T1000 (cell line): ENCODE measurements at regions not wholly inside any gene's neighbourhood (a gene's known extent, or its start where the extent isn't known, plus 50 kb on each side); places are given as distances from the start of the nearest gene placed in this dataset.
"Not testable (repeated sequence)": the region's sequence is repeated elsewhere in the genome, so short reads cannot be mapped to it uniquely, and the experiment has no call there.

ENCODE experiments used
- DNase-seq: peaks from one replicate; lab custom pipeline; 2025; ENCODE audit warnings: mixed read lengths; lab: John Stamatoyannopoulos, UW

DNA sequence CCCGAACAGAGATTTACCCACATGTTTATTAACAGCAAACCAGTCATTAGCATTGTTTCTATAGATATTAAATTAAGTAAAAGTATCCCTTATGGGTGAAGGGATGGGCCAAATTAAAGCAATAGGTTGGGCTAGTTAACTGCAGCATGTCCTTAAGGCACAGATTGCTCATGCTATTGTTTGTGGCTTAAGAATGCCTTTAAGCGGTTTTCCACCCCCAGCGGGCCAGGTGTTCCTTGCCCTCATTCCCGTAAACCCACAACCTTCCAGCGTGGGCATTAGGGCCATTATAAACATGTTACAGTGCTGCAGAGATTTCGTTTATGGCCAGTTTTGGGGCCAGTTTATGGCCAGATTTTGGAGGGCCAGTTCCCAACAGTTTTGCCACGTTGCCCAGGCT lies 245.3 kb upstream of the PROK2 start:
- not testable (repeated sequence) for DNase-seq

- DNase-seq, result not testable (repeated sequence)
These were observed 243.8 kb upstream of the PROK2 start for GRCh38 chr3:72028726-72029125.

- DNase-seq, result not testable (repeated sequence)
These were observed 243.4 kb upstream of the PROK2 start for GRCh38 chr3:72028307-72028706.

DNA sequence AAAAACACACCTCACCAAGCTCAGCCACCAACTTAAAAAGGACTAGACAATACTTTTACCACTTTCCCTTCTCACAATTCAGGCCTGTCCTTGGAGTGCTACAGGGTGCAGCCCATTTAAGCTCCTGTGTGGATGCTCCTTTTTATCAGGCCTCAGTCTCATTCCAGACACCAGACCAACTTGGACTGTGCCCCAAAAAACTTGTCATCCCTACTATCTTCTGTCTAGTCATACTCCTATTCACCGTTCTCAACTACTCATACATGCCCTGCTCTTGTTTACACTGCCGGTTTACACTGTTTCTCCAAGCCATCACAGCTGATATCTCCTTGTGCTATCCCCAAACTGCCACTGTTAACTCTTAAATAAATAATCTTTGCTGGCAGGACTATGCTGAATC lies 242.8 kb upstream of the PROK2 start:
- DNase-seq, result not testable (repeated sequence)

GRCh38 chr3:72022027-72022426 lies 237.1 kb upstream of the PROK2 start:
- no peak for DNase-seq

DNA sequence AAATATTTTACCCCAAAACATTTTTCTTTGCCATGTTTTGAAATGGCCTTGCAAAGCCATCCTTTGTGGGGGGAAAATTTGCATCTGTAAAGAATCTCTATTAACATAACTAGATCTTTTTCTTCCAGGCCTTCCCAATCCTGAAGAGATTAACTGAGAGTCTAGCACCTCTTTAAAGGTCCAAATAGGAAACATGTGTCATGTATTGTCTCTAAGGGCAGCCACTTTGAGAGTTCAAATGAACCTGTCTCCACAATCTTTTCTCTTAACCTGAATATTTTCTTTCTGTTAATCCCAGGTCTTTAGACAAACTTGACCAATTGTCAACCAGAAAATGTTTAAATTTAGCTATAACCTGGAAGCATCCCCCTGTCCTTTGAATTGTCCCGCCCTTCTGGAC lies 236.6 kb upstream of the PROK2 start:
- no peak for DNase-seq

GRCh38 chr3:72018343-72018984 lies 233.5 kb upstream of the PROK2 start:
- DNase-seq, result no peak

- no peak for DNase-seq
These were observed 233.0 kb upstream of the PROK2 start for GRCh38 chr3:72017935-72018334.

DNA sequence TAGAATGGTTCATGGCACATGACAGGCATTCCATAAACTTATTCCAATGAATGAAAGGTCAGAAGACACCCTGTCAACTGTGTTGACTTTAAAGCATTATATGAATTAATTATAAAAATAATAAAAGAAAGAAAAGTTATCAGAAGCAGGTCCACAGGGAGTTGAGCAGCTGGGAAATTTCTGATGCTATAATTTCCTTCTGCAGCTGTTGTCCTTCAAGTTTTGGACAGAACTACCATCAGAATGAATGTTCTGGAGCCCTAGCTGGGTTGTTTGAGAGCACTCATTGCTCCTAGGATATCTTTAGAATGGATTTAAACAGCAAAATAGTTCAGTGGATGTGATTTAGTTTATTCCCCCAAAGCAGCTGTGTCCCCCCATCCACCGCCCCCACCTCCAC lies 232.4 kb upstream of the PROK2 start:
- DNase-seq, result no peak

DNA sequence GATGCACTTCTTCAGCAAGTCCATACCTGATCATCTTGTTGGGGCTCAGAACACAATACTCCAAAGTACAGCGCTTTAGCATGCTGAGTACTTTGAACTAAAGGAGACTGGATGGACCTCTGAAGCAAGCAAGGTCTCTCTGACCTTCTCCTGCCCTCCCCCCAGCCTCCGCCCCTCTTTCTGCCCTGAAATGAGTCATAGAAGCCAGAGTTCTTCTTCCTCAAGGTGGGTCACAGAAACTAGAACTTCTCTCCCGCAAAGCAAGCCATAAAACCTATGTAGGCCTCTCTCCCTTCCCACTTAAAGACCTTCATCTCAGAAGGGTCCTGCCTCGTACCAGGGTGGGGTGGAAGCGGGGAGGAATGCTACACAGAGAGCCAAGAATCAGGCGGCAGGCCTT lies 230.5 kb upstream of the PROK2 start:
- no peak for DNase-seq

DNA sequence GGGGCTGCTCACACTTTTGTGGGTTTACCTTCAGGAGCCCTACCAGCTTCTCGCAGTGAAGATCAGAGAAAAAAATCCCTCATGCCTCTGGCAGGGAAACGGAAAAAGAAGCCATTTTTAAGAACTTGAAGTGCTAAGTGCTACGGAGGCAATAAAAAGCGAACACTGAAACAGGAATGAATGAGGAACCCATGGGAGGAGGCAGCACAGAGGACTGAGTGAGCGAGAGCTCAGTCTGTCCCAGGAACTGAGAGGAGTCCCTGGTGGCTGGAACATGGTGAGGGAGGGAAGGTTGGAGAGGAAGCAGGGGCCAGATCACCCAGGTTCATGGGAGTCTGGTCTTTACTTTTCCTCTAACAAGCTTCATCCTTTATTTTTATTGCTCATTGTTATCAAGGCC lies 228.1 kb upstream of the PROK2 start:
- no peak for DNase-seq

- no peak for DNase-seq
These were observed 227.4 kb upstream of the PROK2 start for GRCh38 chr3:72012363-72012762.

DNA sequence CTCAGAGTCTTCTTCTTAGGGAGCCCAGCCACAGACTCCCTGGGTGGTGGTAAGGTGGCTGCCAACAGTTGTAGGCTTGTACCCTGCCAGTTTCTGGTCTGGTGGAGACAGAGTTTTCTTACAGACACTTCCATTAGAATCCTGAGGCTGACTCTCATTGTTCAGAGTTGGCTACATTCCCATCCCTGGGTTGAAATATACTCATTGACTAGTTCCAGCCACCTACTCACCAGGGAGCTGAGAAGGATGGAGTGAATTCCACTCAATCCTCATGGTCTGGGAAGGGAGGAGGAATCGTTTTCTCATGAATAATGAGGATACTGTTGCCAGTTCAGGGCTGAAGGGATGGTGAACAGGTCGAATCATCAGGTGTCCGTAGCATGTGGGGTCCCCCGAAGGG lies 226.5 kb upstream of the PROK2 start:
- DNase-seq, result no peak

- DNase-seq, result no peak
These were observed 225.0 kb upstream of the PROK2 start for GRCh38 chr3:72009851-72010443.

DNA sequence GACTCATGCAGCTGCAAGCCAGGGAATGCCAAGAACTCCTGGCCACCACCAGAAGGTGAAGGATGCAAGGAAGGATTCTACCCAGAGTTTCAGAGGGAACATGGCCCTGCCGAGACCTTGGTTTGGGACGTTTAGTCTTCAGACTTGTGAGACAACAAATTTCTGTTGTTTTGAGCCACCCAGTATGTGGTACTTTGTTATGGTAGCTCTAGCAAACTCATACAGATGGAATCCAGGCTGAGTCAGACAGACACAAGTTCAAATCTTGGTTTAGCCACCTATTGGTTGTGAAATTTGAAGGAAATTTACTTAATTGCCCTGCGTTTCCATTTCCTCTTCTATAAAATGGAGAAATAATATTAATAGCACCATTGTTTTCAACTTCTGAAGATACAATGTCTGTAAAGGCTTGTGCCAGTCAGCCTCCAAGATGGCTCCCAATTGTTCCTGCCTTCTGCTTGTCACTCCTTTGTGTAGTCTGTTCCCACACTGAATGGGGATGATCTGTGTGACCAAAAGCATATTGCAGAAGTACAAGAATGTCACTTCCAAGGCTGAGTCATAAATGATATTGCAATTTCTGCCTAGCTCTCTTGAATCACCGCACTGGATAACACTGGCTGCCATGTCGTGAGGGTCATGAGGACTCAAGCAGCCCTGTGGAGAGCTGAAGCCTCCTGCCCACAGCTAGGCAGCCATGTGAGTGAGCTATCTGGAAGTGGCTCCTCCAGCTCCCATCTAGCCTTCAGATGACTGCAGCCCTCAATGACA lies 223.5 kb upstream of the PROK2 start:
- no peak for DNase-seq

DNA sequence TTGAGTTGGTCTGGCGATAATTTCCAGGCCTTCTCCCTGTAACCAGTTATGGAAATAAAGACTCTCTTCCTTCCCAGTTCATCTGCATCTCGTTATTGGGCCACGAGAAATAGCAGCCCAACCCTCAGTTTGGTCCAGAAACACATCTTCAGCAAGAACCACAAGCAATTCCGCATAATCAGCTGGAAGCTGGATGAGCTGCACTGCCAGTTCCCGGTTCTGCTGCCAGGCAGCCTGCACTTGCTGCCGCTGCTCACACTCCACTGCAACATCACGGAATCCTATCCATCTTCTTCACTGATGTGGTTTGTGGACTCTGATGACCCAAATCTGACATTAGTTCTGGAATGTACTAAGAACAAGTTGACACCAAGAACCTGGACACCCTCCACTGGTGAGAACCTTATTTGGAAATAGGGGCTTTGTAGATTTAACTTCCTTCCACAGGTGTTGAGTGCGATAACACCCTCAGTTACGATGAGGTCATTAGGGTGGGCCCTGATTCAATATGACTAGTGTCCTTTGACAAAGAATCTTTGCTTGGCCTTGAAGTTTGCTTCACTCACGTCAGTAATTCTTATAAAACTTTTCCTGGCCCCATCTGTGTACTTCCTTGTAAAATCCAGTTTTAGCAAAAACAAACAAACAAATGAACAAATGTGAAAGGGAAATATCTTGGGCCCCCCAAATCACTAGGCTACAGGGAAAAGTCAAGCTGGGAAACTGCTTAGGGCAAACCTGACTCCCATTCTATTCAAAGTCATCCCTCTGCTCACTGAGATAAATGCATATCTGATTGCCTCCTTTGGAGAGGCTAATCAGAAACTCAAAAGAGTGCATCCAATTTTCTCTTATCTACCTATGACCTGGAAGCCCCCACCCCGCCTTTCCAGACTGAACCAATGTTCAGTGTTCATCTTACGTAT lies 221.9 kb upstream of the PROK2 start:
- no peak for DNase-seq

GRCh38 chr3:72004749-72005292 lies 219.9 kb upstream of the PROK2 start:
- peak; percentile 55 for DNase-seq

DNA sequence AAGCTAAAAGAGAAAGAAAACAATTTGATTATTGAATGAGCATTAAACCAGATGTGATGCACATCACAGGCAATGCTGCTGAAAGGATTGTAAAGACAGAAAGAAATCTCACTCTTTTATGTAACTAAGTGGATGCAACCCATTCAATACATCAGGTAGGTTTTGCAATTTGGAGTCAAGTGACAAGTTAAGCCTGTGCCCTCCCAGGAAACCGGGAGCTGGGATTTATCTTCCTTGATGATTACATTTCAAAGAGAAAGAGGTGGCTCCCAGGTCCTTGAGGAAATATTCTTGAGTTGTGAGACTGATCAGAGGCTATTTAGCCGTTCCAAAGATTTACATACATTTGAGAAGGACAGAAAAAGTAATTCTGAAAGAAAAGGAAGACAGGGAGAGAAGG lies 219.0 kb upstream of the PROK2 start:
- no peak for DNase-seq

DNA sequence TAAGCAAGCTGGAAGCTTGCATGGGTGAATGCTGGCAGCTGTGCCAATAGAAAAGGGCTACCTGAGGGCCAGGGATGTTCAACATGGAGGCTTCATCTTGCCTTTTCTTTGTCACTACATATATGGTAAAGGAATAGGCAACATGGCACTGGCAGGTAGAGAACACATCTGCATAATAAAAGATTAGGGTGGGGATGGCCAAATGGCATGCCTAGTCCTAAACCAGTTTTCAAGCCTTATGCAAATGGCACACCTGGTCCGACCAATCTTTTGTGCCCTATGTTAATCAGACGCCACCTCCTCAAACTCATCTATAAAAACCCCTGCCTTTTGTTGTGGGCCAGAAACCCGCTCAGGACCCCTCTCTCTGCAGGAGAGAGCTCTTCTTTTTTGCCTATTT lies 216.8 kb upstream of the PROK2 start:
- no peak for DNase-seq

GRCh38 chr3:71998995-71999673 lies 214.2 kb upstream of the PROK2 start:
- DNase-seq, result peak; percentile 39

GRCh38 chr3:71997066-71997653 lies 212.2 kb upstream of the PROK2 start:
- DNase-seq, result no peak
